Keratinocyte (primary cell): ENCODE measurements at regions not wholly inside any gene's neighbourhood (a gene's known extent, or its start where the extent isn't known, plus 50 kb on each side); places are given as distances from the start of the nearest gene placed in this dataset.

Source experiments
- EZH2 ChIP-seq: IDR thresholded peaks from one replicate; pipeline ENCODE4 v1.6.1; 2012; ENCODE audit warnings: inconsistent platforms, mild to moderate bottlenecking, low read length, moderate library complexity
- TF ChIP-seq, protein P1 (sequence below), 3 experiments: IDR thresholded peaks in 1 of 3; conservative IDR thresholded peaks in 1 of 3; optimal IDR thresholded peaks in 1 of 3; 2 replicates in 2 of 3; 3 replicates in 1 of 3; pipeline versions ENCODE3 to v1.5.1; 2011; ENCODE audit warnings: low read length in 3 of 3, mild to moderate bottlenecking in 3 of 3, moderate library complexity in 2 of 3, control low read depth in 1 of 3, inconsistent platforms in 1 of 3; ENCODE audit not compliant: insufficient read depth in 2 of 3; ENCODE audit errors: extremely low read depth in 1 of 3

DNA sequence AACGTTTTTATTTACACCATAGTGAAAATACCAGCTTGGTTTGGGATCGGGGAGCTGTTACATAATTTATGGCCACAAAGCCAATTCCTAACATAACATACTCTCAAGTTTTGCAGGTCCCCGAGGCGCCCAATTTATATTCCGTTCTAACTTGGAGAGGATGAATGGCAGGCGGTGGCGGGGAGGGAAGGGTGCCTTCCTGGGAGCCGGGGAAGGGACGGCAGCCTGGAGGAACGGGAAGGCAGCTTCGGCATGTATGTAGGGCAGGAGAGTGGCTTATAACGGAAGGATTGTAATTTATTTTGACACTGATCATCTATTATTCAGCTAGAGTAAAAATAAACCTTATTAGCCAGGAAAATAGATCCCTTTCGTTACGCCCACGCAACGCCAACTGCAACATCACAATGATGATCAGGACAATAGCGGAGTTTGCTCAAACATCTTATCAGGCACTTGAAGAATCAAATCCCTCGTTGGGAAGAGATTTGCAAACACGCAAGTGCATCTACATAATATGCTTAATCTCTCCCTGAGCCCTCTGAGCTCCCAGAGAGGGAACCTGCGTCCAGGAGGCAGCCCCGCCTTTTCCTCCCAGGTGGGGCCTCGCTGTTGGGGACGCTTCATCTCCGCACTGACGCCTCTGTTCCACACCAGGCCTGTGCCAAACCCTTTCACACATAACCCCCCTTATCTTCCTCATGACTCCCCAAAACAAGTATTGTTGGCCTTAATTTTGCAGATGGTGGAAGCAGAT is 93.7 kb upstream of the C1orf174 start:
- TF ChIP-seq, protein P1, sequence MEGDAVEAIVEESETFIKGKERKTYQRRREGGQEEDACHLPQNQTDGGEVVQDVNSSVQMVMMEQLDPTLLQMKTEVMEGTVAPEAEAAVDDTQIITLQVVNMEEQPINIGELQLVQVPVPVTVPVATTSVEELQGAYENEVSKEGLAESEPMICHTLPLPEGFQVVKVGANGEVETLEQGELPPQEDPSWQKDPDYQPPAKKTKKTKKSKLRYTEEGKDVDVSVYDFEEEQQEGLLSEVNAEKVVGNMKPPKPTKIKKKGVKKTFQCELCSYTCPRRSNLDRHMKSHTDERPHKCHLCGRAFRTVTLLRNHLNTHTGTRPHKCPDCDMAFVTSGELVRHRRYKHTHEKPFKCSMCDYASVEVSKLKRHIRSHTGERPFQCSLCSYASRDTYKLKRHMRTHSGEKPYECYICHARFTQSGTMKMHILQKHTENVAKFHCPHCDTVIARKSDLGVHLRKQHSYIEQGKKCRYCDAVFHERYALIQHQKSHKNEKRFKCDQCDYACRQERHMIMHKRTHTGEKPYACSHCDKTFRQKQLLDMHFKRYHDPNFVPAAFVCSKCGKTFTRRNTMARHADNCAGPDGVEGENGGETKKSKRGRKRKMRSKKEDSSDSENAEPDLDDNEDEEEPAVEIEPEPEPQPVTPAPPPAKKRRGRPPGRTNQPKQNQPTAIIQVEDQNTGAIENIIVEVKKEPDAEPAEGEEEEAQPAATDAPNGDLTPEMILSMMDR (optimal IDR thresholded peaks at IDR 0.05 in 1 of 3, IDR thresholded peaks at IDR 0.05 in 1 of 3, conservative IDR thresholded peaks at IDR 0.05 in 1 of 3; ENCODE audit: extremely low read depth in 1 of 3, insufficient read depth in 2 of 3, low read length in 3 of 3): no peak
- no peak for TF ChIP-seq EZH2
